Aorta (tissue), 5 donors: ENCODE measurements at regions not wholly inside any gene's neighbourhood (a gene's known extent, or its start where the extent isn't known, plus 50 kb on each side); places are given as distances from the start of the nearest gene placed in this dataset.
"Not testable (repeated sequence)": the region's sequence is repeated elsewhere in the genome, so short reads cannot be mapped to it uniquely, and the experiment has no call there.

Source experiments
- ATAC-seq: fragments of 200-7000 bp; cut with Tn5 transposase; one replicate; pipeline ENCODE4 v1.9.1; 2022; ENCODE audit warnings: moderate library complexity; ENCODE audit not compliant: low FRiP score
- DNase-seq, 2 donors: peaks; one replicate each; pipeline ENCODE4 v3.0.0-alpha.2; 2020
- H3K27ac ChIP-seq, 2 donors: one replicate each; pipeline ENCODE4 v1.5.1; 2013; ENCODE audit warnings: low read length in 2 of 2, mild to moderate bottlenecking in 2 of 2, moderate library complexity in 2 of 2, control low read depth in 1 of 2, inconsistent platforms in 1 of 2, low read depth in 1 of 2
- H3K27me3 ChIP-seq, 2 donors: one replicate each; pipeline ENCODE4 v1.6.1; 2013; ENCODE audit warnings: control low read depth in 1 of 2, low read length in 1 of 2, mild to moderate bottlenecking in 1 of 2, moderate library complexity in 1 of 2; ENCODE audit not compliant: insufficient read depth in 2 of 2, control insufficient read depth in 1 of 2
- H3K36me3 ChIP-seq, 2 donors: one replicate each; pipeline ENCODE4 v1.6.1; 2013; ENCODE audit warnings: control low read depth in 1 of 2, low read length in 1 of 2, mild to moderate bottlenecking in 1 of 2; ENCODE audit not compliant: insufficient read depth in 2 of 2, control insufficient read depth in 1 of 2
- H3K4me1 ChIP-seq, 2 donors: one replicate each; pipeline ENCODE4 v1.6.1; 2013; ENCODE audit warnings: low read length in 2 of 2, control low read depth in 1 of 2, mild to moderate bottlenecking in 1 of 2, moderate library complexity in 1 of 2; ENCODE audit not compliant: insufficient read depth in 2 of 2, control insufficient read depth in 1 of 2
- H3K4me3 ChIP-seq, 2 donors: one replicate each; pipeline ENCODE4 v1.5.1; 2013; ENCODE audit warnings: low read length in 2 of 2, control low read depth in 1 of 2, mild to moderate bottlenecking in 1 of 2
- H3K9me3 ChIP-seq: one replicate; pipeline ENCODE4 v1.6.1; 2013; ENCODE audit warnings: mild to moderate bottlenecking, low read length; ENCODE audit not compliant: control insufficient read depth
- WGBS, 2 donors: extraction: QIAGEN DNeasy Blood & Tissue Kit; methylation state at CpG; one replicate each; pipeline ENCODE4 v1.1.7; 2013; 5-methylcytosine and 5-hydroxymethylcytosine counted together
- intact Hi-C, 2 donors: fragments of 100-400 bp; cut with DNase I; formaldehyde crosslinking; loops; one replicate each; pipeline versions ENCODE4 v1.14.2 to v1.15.0; 2022
- donor health status: healthy with polysubstance abuse.
- donor health status: Bipolar disorder and iron deficiency.
- donor health status: DM: no; HTN: no; CAD: no.
- donor health status: DM: no; HTN: no; CAD: no.
- donor health status: DM: yes; HTN: yes; CAD: no.

GRCh38 chr15:87563869-87564268, 692.7 kb downstream of the NTRK3 start:
- 88 to 91% methylated on average over 2 of the region's 2 CpGs for WGBS, 2 donors
- ATAC-seq (no peak), DNase-seq (no peak)
- intact Hi-C loops, result no loop called here
- Histone ChIP-seq H3K27ac (no peak overlapping the region), H3K4me3 (no peak overlapping the region), H3K27me3 (no peaks in the 10 kb centered on the region), H3K36me3 (no peaks in the 10 kb centered on the region), H3K9me3 (no peaks in the 10 kb centered on the region), H3K4me1 (no peaks in the 10 kb centered on the region)

- no peak overlapping the region for H3K4me3 ChIP-seq
- no peaks in the 10 kb centered on the region for H3K27me3 ChIP-seq
- H3K36me3 ChIP-seq, result no peaks in the 10 kb centered on the region
- intact Hi-C loops, result no loop called here
- no peaks in the 10 kb centered on the region for H3K4me1 ChIP-seq
- DNase-seq, result no peak
- no peak overlapping the region for H3K27ac ChIP-seq
- H3K9me3 ChIP-seq, result no peaks in the 10 kb centered on the region
- ATAC-seq, result no peak
- 73 to 84% methylated on average over 4 of the region's 4 CpGs for WGBS, 2 donors
Measured at GRCh38 chr15:87562203-87562602, 694.3 kb downstream of the NTRK3 start.

- intact Hi-C loops, result no loop called here
- Histone ChIP-seq H3K4me1 (no peaks in the 10 kb centered on the region), H3K36me3 (no peaks in the 10 kb centered on the region), H3K27me3 (no peaks in the 10 kb centered on the region), H3K27ac (no peak overlapping the region), H3K9me3 (no peaks in the 10 kb centered on the region), H3K4me3 (no peak overlapping the region)
- no peak for ATAC-seq
- 95 to 98% methylated on average over 2 of the region's 2 CpGs for WGBS, 2 donors
- no peak for DNase-seq
Measured at GRCh38 chr15:87561641-87562040, 694.9 kb downstream of the NTRK3 start.

GRCh38 chr15:87557881-87558280, 698.7 kb downstream of the NTRK3 start:
- H3K36me3 ChIP-seq, result no peaks in the 10 kb centered on the region
- H3K27me3 ChIP-seq, result no peaks in the 10 kb centered on the region
- H3K27ac ChIP-seq, result no peak overlapping the region
- H3K9me3 ChIP-seq, result no peaks in the 10 kb centered on the region
- H3K4me3 ChIP-seq, result no peak overlapping the region
- no peak for ATAC-seq
- DNase-seq, result no peak
- WGBS, 2 donors, result 74 to 80% methylated on average over 1 of the region's 1 CpG
- intact Hi-C loops, result no loop called here
- no peaks in the 10 kb centered on the region for H3K4me1 ChIP-seq

- ATAC-seq (no peak), DNase-seq (no peak)
- H3K4me3 ChIP-seq, result no peak overlapping the region
- H3K9me3 ChIP-seq, result no peaks in the 10 kb centered on the region
- no peak overlapping the region for H3K27ac ChIP-seq
- no peaks in the 10 kb centered on the region for H3K27me3 ChIP-seq
- no peaks in the 10 kb centered on the region for H3K36me3 ChIP-seq
- intact Hi-C loops, result no loop called here
- no peaks in the 10 kb centered on the region for H3K4me1 ChIP-seq
Measured at GRCh38 chr15:87556886-87557285, 699.7 kb downstream of the NTRK3 start.

GRCh38 chr15:87549860-87550259, 706.7 kb downstream of the NTRK3 start:
- Histone ChIP-seq H3K36me3 (no peaks in the 10 kb centered on the region), H3K27ac (no peak overlapping the region), H3K9me3 (no peaks in the 10 kb centered on the region), H3K4me1 (peaks cover 0 to 3% of the 10 kb centered on the region in 2 donors), H3K27me3 (no peaks in the 10 kb centered on the region), H3K4me3 (no peak overlapping the region)
- 90 to 94% methylated on average over 6 of the region's 6 CpGs for WGBS, 2 donors
- DNase-seq, result no peak
- intact Hi-C loops, result no loop called here
- no peak for ATAC-seq

GRCh38 chr15:87549296-87549695, 707.2 kb downstream of the NTRK3 start:
- DNase-seq (no peak), ATAC-seq (no peak)
- H3K27me3 ChIP-seq, result no peaks in the 10 kb centered on the region
- H3K9me3 ChIP-seq, result no peaks in the 10 kb centered on the region
- no peak overlapping the region for H3K27ac ChIP-seq
- intact Hi-C loops, result no loop called here
- peaks cover 0 to 3% of the 10 kb centered on the region in 2 donors for H3K4me1 ChIP-seq
- H3K36me3 ChIP-seq, result no peaks in the 10 kb centered on the region
- no peak overlapping the region for H3K4me3 ChIP-seq

- H3K36me3 ChIP-seq, intact Hi-C loops, H3K27ac ChIP-seq, ATAC-seq, H3K4me1 ChIP-seq, DNase-seq, H3K4me3 ChIP-seq, H3K9me3 ChIP-seq, H3K27me3 ChIP-seq: not testable (repeated sequence)
- WGBS, 2 donors, result 87 to 89% methylated on average over 14 of the region's 14 CpGs
Measured at GRCh38 chr15:87548590-87548989, 707.9 kb downstream of the NTRK3 start.

- Histone ChIP-seq H3K27ac (peak overlapping the region in 1 of 2 donors; percentile 30), H3K27me3 (no peaks in the 10 kb centered on the region), H3K9me3 (no peaks in the 10 kb centered on the region), H3K4me1 (peaks cover 0 to 3% of the 10 kb centered on the region in 2 donors), H3K36me3 (no peaks in the 10 kb centered on the region), H3K4me3 (no peak overlapping the region)
- 15 to 17% methylated on average over 3 of the region's 3 CpGs for WGBS, 2 donors
- ATAC-seq, result peak; percentile 88
- peak; percentile 59 to 75 for DNase-seq
- intact Hi-C loops, result no loop called here
Measured at GRCh38 chr15:87547470-87548181, 708.9 kb downstream of the NTRK3 start.
